ENCODE measurements at regions not wholly inside any gene's neighbourhood (a gene's known extent, or its start where the extent isn't known, plus 50 kb on each side); places are given as distances from the start of the nearest gene placed in this dataset.

DNA sequence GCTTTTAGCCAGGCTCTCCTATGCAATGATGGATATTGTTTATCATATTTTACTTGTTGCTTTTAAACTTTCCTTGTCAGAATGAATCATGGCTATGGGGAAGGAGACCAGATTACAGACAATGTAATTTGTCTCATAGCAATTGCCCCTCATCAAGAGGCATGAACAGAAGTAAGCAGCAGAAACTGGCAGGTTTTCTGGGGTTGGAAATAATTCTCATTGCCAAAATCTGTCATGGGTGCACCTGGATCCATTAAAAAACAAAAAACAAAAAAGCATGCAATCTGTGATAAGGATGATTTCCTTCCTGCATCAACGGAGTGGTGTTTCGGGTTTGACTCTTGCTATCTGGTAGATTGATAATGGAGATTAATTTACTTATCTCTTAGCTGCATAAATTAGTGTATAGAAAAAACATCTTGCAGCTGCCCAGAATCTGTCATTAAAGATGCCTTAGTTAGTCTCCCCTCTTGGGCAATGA, 419.6 kb downstream of the SOX11 start:
- H3K4me3 ChIP-seq: no peak overlapping the region
- no peak for DNase-seq
- H3K9me3 ChIP-seq: no peaks in the 10 kb centered on the region
- no peaks in the 10 kb centered on the region for H3K27me3 ChIP-seq
- H3K27ac ChIP-seq: no peak overlapping the region
- H3K4me1 ChIP-seq: no peaks in the 10 kb centered on the region
- no peaks in the 10 kb centered on the region for H3K36me3 ChIP-seq
- TF ChIP-seq POLR2A (IDR thresholded peaks at IDR 0.05): no peak
- TF ChIP-seq, protein P1, sequence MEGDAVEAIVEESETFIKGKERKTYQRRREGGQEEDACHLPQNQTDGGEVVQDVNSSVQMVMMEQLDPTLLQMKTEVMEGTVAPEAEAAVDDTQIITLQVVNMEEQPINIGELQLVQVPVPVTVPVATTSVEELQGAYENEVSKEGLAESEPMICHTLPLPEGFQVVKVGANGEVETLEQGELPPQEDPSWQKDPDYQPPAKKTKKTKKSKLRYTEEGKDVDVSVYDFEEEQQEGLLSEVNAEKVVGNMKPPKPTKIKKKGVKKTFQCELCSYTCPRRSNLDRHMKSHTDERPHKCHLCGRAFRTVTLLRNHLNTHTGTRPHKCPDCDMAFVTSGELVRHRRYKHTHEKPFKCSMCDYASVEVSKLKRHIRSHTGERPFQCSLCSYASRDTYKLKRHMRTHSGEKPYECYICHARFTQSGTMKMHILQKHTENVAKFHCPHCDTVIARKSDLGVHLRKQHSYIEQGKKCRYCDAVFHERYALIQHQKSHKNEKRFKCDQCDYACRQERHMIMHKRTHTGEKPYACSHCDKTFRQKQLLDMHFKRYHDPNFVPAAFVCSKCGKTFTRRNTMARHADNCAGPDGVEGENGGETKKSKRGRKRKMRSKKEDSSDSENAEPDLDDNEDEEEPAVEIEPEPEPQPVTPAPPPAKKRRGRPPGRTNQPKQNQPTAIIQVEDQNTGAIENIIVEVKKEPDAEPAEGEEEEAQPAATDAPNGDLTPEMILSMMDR (IDR thresholded peaks at IDR 0.05): no peak

DNA sequence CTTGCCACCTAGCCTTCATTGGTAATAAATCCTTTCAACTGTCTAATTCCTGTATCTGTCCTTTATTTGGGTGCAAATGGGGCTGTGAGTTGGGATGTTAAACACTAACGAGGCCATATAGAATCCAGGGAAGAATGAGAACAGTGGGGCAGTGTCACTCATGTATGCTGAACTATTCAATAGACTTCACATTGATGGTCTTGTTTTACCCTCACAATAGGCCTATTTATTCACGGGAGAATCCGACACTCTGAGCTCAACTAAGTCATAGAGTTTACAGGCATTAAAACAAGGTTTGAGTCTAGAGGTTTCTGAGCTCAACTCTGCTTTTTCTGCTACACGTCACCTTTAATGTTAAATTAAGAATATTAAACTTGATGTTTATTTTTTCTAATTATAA, 421.6 kb downstream of the SOX11 start:
- Histone ChIP-seq H3K27ac (no peak overlapping the region), H3K4me1 (no peaks in the 10 kb centered on the region), H3K4me3 (no peak overlapping the region), H3K9me3 (no peaks in the 10 kb centered on the region), H3K36me3 (no peaks in the 10 kb centered on the region), H3K27me3 (no peaks in the 10 kb centered on the region)
- no peak for DNase-seq
- TF ChIP-seq POLR2A (IDR thresholded peaks at IDR 0.05): no peak
- TF ChIP-seq, protein P1 (IDR thresholded peaks at IDR 0.05): no peak

DNA sequence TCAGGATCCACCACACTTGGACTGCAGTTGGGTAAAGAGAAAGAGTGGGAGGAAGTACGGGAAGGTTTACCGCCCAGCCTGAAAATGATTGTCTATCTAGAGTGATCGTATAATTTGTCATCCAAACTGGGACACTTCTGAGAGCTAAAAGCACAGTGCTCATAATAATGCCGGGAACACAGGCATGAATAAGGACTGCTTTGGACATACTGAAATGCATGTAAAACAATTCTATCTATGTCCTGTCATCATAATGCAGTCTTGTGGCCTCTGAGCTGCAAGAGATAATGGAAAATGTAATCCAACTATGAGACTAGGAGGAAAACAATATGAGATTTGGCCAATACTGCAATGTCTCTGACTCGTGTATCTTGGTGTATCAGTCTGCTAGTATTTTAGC, 435.5 kb downstream of the SOX11 start:
- Histone ChIP-seq H3K4me3 (no peak overlapping the region), H3K9me3 (no peaks in the 10 kb centered on the region), H3K36me3 (no peaks in the 10 kb centered on the region), H3K27me3 (no peaks in the 10 kb centered on the region), H3K27ac (no peak overlapping the region), H3K4me1 (no peaks in the 10 kb centered on the region)
- DNase-seq: no peak
- no peak for TF ChIP-seq POLR2A (IDR thresholded peaks at IDR 0.05)
- TF ChIP-seq, protein P1 (IDR thresholded peaks at IDR 0.05): no peak

DNA sequence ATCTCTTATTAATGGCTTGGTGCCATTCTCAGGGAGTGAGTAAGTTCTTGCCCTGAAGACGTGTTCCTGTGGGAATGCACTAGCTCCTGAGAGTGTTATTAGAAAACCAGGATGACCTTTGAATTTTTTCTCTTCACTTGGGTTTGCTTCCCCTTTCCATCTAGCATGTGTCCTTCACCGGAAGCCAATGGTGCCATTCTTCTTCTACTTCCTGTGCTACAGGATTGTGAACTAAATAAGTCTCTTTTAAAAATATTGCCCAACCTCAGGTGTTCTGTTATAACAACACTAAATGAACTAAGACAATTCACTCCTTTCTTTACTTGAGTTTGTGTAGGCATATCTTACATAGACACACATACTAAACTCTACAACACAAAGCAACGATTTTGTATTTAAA, 447.0 kb downstream of the SOX11 start:
- H3K4me3 ChIP-seq: no peak overlapping the region
- H3K27ac ChIP-seq: no peak overlapping the region
- TF ChIP-seq, protein P1 (IDR thresholded peaks at IDR 0.05): no peak
- no peak for TF ChIP-seq POLR2A (IDR thresholded peaks at IDR 0.05)
- no peaks in the 10 kb centered on the region for H3K27me3 ChIP-seq
- no peak for DNase-seq
- H3K36me3 ChIP-seq: no peaks in the 10 kb centered on the region
- H3K4me1 ChIP-seq: no peaks in the 10 kb centered on the region
- no peaks in the 10 kb centered on the region for H3K9me3 ChIP-seq

GRCh38 chr2:6139916-6140315, 447.7 kb downstream of the SOX11 start:
- TF ChIP-seq, protein P1 (IDR thresholded peaks at IDR 0.05): no peak
- TF ChIP-seq POLR2A (IDR thresholded peaks at IDR 0.05): no peak
- DNase-seq: no peak
- Histone ChIP-seq H3K4me3 (no peak overlapping the region), H3K27me3 (no peaks in the 10 kb centered on the region), H3K36me3 (no peaks in the 10 kb centered on the region), H3K27ac (no peak overlapping the region), H3K4me1 (no peaks in the 10 kb centered on the region), H3K9me3 (no peaks in the 10 kb centered on the region)

DNA sequence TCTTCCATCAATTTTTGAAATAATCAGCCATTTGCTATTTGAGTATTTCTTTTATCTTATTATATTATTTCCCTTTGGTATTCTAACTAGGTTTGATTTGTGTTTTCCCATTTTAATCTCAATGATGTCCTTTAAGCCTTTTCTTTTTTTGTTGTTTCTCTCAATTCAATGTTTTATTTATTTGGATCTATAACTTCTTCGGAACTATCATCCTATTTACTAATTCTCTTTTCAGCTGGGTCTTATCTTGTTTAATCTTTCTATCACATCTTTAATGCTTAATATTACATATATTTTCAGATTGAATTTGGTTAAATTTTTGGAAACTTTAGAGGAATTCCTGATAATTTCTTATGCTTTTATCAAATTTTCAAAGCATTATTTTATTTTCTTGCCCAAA, 448.3 kb downstream of the SOX11 start:
- DNase-seq: no peak
- no peaks in the 10 kb centered on the region for H3K9me3 ChIP-seq
- H3K27me3 ChIP-seq: no peaks in the 10 kb centered on the region
- no peak for TF ChIP-seq POLR2A (IDR thresholded peaks at IDR 0.05)
- H3K4me3 ChIP-seq: no peak overlapping the region
- H3K36me3 ChIP-seq: no peaks in the 10 kb centered on the region
- H3K27ac ChIP-seq: no peak overlapping the region
- H3K4me1 ChIP-seq: no peaks in the 10 kb centered on the region

Data from Peyer's patch (tissue), 4 donors.